NB4 (cell line): ENCODE measurements at regions not wholly inside any gene's neighbourhood (a gene's known extent, or its start where the extent isn't known, plus 50 kb on each side); places are given as distances from the start of the nearest gene placed in this dataset.

Experiments used
- POLR2A ChIP-seq: IDR thresholded peaks from 2 replicates; pipeline ENCODE4 v1.6.1; 2011; ENCODE audit warnings: mild to moderate bottlenecking; ENCODE audit not compliant: insufficient read length; ENCODE audit errors: extremely low read depth
- TF ChIP-seq, protein P1 (sequence below): IDR thresholded peaks from one replicate; pipeline ENCODE4 v1.5.1; 2012; ENCODE audit warnings: low read depth, low read length
- TF ChIP-seq, protein P2 (sequence below): IDR thresholded peaks from 2 replicates; pipeline ENCODE4 v1.6.1; 2011; ENCODE audit warnings: low read depth, low read length

DNA sequence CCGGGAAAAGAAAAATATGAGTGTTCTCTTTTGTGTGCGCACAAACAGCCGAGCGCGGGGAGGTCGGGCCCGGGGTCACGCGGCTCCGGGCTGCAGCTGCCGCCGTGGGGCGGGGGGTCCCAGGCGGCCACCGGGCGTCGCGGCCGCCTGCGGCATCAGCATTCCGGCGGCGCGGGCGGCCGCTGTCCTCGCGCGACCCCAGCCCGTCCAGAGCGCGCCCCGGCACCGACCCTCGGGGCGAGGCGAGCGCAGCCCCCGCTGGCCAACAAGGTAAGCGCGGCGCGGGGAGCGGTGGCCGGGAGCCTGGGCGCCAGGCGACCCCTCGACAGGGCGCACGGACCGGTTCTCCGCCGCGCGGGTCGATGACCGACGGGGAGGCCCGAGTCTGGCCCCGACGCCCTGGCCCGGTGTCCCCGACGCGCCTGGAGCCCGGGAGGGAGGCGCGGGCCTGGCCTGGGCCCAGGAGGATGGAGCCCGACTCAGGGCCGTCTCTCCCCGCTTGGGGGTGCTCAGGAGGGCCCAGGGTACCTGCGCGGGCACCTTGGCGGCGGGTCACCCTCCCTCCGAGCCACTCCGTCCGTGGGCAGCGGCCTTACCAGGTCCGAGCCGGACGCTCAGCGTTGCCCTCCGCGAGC, 103.9 kb upstream of the DIO3 start:
- TF ChIP-seq, protein P1, sequence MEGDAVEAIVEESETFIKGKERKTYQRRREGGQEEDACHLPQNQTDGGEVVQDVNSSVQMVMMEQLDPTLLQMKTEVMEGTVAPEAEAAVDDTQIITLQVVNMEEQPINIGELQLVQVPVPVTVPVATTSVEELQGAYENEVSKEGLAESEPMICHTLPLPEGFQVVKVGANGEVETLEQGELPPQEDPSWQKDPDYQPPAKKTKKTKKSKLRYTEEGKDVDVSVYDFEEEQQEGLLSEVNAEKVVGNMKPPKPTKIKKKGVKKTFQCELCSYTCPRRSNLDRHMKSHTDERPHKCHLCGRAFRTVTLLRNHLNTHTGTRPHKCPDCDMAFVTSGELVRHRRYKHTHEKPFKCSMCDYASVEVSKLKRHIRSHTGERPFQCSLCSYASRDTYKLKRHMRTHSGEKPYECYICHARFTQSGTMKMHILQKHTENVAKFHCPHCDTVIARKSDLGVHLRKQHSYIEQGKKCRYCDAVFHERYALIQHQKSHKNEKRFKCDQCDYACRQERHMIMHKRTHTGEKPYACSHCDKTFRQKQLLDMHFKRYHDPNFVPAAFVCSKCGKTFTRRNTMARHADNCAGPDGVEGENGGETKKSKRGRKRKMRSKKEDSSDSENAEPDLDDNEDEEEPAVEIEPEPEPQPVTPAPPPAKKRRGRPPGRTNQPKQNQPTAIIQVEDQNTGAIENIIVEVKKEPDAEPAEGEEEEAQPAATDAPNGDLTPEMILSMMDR, result no peak
- TF ChIP-seq, protein P2, sequence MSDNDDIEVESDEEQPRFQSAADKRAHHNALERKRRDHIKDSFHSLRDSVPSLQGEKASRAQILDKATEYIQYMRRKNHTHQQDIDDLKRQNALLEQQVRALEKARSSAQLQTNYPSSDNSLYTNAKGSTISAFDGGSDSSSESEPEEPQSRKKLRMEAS, result no peak
- TF ChIP-seq POLR2A, result no peak
